ENCODE measurements at regions not wholly inside any gene's neighbourhood (a gene's known extent, or its start where the extent isn't known, plus 50 kb on each side); places are given as distances from the start of the nearest gene placed in this dataset.

DNA sequence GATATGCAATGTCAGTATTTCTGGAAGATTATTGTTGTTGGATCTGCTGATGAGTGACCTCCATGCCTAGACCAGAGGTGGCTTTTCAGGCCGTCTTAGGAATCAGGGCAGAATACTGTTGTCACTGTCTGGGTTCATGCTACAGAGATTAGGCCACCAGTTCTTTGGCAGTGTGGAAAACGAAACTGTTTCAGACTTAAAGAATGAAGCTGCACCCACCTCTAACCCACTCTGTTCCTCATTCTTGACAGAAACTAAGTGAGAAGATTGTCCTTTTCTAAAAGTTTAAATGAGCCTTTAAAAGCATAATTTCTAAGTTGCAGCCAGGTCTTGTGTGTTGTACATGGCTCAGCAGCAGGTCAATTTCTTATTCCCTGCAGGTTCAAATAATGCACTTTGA, 444.3 kb downstream of the ENC1 start:
- TF ChIP-seq, protein P1, sequence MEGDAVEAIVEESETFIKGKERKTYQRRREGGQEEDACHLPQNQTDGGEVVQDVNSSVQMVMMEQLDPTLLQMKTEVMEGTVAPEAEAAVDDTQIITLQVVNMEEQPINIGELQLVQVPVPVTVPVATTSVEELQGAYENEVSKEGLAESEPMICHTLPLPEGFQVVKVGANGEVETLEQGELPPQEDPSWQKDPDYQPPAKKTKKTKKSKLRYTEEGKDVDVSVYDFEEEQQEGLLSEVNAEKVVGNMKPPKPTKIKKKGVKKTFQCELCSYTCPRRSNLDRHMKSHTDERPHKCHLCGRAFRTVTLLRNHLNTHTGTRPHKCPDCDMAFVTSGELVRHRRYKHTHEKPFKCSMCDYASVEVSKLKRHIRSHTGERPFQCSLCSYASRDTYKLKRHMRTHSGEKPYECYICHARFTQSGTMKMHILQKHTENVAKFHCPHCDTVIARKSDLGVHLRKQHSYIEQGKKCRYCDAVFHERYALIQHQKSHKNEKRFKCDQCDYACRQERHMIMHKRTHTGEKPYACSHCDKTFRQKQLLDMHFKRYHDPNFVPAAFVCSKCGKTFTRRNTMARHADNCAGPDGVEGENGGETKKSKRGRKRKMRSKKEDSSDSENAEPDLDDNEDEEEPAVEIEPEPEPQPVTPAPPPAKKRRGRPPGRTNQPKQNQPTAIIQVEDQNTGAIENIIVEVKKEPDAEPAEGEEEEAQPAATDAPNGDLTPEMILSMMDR (IDR thresholded peaks at IDR 0.05; ENCODE audit: low read depth, low read length), result no peak
- Histone ChIP-seq H3K27ac (ENCODE audit: low read depth, low read length) (no peak overlapping the region), H3K27me3 (ENCODE audit: control insufficient read depth, insufficient read depth, low read length) (no peaks in the 10 kb centered on the region), H3K4me3 (ENCODE audit: low read depth, low read length) (no peak overlapping the region), H3K9me3 (ENCODE audit: control insufficient read depth, insufficient read depth, low read length) (no peaks in the 10 kb centered on the region)
- CTCF ChIA-PET, result no interaction called here
- POLR2A ChIA-PET, result no interaction called here
- DNase-seq (ENCODE audit: low read depth, low spot score), result no peak

DNA sequence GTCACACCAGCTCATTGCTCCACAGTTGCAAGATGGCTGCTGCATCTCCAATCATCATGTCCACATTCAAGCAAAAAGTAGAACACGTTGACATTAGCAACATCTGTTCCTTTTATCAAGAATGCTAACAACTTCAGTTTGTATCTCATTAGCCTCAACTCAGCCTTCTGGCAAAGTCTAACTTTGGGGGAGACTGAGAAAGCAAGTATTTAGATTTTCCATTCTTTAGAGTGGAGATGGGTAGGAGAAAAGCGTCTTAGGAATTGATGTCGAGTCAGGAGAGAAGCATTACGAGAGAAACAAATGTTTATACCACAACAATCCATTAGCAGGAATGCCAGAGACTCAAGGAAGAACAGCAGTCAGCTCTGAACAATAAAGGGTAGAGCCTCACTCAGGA, 446.3 kb downstream of the ENC1 start:
- ChIA-PET CTCF (no interaction called here), POLR2A (no interaction called here)
- DNase-seq (ENCODE audit: low read depth, low spot score), result no peak

DNA sequence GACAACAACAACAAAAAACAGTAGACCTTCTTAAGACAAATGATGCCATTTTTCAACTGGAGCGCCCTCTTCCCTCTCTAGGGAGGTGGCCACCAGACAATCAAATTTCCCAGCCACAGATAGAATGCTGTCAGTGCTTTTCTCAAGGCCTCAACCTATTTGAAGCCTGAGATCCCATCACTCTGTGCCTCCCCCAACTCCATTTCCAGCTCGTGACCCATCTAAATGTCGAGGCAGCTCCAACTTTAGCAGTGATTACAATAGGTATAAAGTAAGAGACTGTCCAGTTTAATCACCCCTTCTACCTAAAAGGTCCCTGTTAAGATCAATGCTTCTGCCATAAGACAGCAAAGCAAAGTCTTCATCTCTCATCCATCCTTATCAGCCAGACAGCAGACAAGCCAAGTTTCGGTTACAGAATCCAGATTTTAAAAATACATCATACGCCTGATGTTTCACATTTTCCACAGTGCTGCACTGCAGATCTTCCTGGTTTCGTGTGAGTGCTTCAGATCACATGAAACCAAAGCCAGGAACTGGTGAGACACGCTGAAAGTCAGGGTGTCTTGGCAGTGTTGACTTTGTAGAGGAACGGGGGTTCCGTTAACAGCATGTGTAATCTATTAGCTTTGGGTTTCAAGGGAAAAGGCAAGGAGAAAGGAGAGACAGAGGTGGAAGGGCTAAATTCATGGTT, 447.8 kb downstream of the ENC1 start:
- CTCF ChIA-PET, result no interaction called here
- TF ChIP-seq, protein P1 (IDR thresholded peaks at IDR 0.05; ENCODE audit: low read depth, low read length), result no peak
- Histone ChIP-seq H3K9me3 (ENCODE audit: control insufficient read depth, insufficient read depth, low read length) (peaks cover 3% of the 10 kb centered on the region; the same call in 1 of the 2 replicates), H3K27ac (ENCODE audit: low read depth, low read length) (no peak overlapping the region), H3K4me3 (ENCODE audit: low read depth, low read length) (no peak overlapping the region), H3K27me3 (ENCODE audit: control insufficient read depth, insufficient read depth, low read length) (no peaks in the 10 kb centered on the region)
- DNase-seq (ENCODE audit: low read depth, low spot score), result no peak
- POLR2A ChIA-PET, result no interaction called here

More for the DNA sequence above, 446.3 kb downstream of the ENC1 start:
- Histone ChIP-seq H3K9me3 (ENCODE audit: control insufficient read depth, insufficient read depth, low read length) (no peaks in the 10 kb centered on the region; the same call in 1 of the 2 replicates), H3K27me3 (ENCODE audit: control insufficient read depth, insufficient read depth, low read length) (no peaks in the 10 kb centered on the region), H3K4me3 (ENCODE audit: low read depth, low read length) (no peak overlapping the region), H3K27ac (ENCODE audit: low read depth, low read length) (no peak overlapping the region)
- TF ChIP-seq, protein P1 (IDR thresholded peaks at IDR 0.05; ENCODE audit: low read depth, low read length), result no peak

DNA sequence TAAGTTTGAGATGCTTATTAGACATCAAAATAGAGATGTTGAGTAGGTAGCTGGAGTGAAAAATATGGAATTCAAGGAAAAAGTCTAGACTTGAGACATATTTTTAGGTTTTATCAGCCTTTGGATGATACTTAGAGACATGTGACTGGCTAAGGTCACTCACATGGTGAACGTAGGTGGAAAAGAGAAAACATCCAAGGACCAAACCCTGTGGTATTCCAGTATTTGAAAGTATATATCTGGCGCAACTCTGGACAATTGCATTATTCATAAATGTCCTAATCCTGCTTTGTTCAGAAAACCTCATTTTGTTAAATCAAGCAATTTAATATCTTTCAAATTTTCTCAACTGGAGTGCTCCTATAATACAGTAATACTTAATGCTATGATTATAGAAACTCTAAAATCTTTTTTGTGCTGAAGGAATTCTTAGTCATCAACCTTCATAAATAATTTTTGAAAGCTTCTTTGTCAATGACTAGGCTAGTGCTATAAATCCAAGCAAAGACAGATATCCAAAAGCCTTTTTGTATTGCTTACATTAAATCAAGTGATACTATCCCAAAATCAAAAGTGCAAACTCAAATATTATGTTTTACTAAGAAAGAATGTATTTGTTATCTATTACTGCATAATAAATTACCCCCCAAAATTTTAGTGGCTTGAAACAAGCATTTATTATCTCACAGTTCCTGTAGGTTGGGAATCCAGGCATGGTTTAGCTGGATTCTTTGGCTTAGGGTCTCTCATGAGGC, 452.0 kb downstream of the ENC1 start:
- TF ChIP-seq, protein P1 (IDR thresholded peaks at IDR 0.05; ENCODE audit: low read depth, low read length), result no peak
- peaks cover 3% of the 10 kb centered on the region; the same call in 1 of the 2 replicates for H3K9me3 ChIP-seq (ENCODE audit: control insufficient read depth, insufficient read depth, low read length)
- no peak overlapping the region for H3K27ac ChIP-seq (ENCODE audit: low read depth, low read length)
- H3K4me3 ChIP-seq (ENCODE audit: low read depth, low read length), result no peak overlapping the region
- H3K27me3 ChIP-seq (ENCODE audit: control insufficient read depth, insufficient read depth, low read length), result no peaks in the 10 kb centered on the region
- CTCF ChIA-PET, result no interaction called here
- no peak for DNase-seq (ENCODE audit: low read depth, low spot score)
- POLR2A ChIA-PET, result no interaction called here

DNA sequence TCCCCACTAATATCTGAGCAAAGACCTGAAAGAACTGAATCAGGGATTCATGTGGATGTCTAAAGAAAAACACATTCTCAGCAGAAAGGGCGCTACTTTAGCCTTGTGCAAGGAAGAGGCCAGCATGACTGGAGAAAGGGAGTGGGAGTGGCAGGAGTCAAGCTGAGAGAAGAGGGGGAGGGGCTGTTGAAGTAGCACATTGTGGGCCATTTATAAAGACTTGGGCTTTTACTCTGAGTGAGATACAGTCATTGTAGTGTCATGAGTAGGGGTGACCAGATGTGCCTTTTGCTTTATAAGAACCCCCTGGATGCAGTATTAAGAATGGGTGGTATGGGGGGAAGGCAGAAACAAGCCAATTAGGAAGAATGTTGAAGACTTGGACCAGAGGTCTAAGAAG, 452.8 kb downstream of the ENC1 start:
- DNase-seq (ENCODE audit: low read depth, low spot score), result no peak
- H3K27ac ChIP-seq (ENCODE audit: low read depth, low read length), result no peak overlapping the region
- POLR2A ChIA-PET, result no interaction called here
- CTCF ChIA-PET, result no interaction called here
- H3K9me3 ChIP-seq (ENCODE audit: control insufficient read depth, insufficient read depth, low read length), result peaks cover 3% of the 10 kb centered on the region; the same call in 1 of the 2 replicates
- TF ChIP-seq, protein P1 (IDR thresholded peaks at IDR 0.05; ENCODE audit: low read depth, low read length), result no peak
- no peak overlapping the region for H3K4me3 ChIP-seq (ENCODE audit: low read depth, low read length)
- H3K27me3 ChIP-seq (ENCODE audit: control insufficient read depth, insufficient read depth, low read length), result no peaks in the 10 kb centered on the region
